GM10248 (cell line): ENCODE measurements at regions not wholly inside any gene's neighbourhood (a gene's known extent, or its start where the extent isn't known, plus 50 kb on each side); places are given as distances from the start of the nearest gene placed in this dataset.
"Not testable (repeated sequence)": the region's sequence is repeated elsewhere in the genome, so short reads cannot be mapped to it uniquely, and the experiment has no call there.

Experiments
- CTCF ChIA-PET: fragments of 300-600 bp; sonication (Branson Sonifier 250); formaldehyde crosslinking; extraction: SDS; loops from one replicate; lab custom pipeline; 2021; ENCODE audit warnings: antibody characterized with exemption; lab: Yijun Ruan, JAX
- POLR2A ChIA-PET: fragments of 350-650 bp; sonication (Branson Sonifier 250); formaldehyde crosslinking; extraction: SDS; loops from one replicate; lab custom pipeline; 2020; ENCODE audit warnings: antibody characterized with exemption; lab: Yijun Ruan, JAX
- DNase-seq: peaks from one replicate; pipeline ENCODE4 v3.0.0; 2012; ENCODE audit errors: extremely low spot score
- TF ChIP-seq, protein P1 (sequence below): IDR thresholded peaks from 2 replicates; pipeline ENCODE4 v1.5.1; 2012; ENCODE audit warnings: mild to moderate bottlenecking, low read depth; ENCODE audit errors: extremely low read depth, missing control alignments, control extremely low read depth

DNA sequence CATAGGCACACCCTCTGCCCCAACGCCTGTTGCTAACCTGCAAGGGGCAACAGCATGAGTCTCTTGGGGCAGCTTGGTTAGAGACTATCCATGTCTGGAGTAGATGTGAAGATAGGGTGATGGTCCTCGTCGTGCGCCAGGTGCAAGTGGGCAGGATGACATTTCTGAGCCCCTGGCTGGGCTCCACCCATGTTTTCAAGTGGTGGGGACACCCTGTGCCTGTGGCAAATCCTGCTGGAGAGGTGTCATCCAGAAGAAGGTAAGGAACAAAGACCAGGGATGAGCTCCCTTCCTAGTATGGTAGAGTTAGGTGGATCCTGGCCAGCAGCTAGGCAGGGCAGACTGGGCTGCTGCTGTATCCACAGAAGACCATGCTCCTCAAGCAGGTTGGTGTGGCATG is 152.6 kb downstream of the ABHD5 start:
- TF ChIP-seq, protein P1, sequence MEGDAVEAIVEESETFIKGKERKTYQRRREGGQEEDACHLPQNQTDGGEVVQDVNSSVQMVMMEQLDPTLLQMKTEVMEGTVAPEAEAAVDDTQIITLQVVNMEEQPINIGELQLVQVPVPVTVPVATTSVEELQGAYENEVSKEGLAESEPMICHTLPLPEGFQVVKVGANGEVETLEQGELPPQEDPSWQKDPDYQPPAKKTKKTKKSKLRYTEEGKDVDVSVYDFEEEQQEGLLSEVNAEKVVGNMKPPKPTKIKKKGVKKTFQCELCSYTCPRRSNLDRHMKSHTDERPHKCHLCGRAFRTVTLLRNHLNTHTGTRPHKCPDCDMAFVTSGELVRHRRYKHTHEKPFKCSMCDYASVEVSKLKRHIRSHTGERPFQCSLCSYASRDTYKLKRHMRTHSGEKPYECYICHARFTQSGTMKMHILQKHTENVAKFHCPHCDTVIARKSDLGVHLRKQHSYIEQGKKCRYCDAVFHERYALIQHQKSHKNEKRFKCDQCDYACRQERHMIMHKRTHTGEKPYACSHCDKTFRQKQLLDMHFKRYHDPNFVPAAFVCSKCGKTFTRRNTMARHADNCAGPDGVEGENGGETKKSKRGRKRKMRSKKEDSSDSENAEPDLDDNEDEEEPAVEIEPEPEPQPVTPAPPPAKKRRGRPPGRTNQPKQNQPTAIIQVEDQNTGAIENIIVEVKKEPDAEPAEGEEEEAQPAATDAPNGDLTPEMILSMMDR = no peak
- CTCF ChIA-PET = interaction anchor here (1.0 to 2.9 kb wide), 3 partner anchors 9 to 16 kb away, joined by 4 to 17 read pairs (median 4); no protein-coding TSS in a partner anchor

GRCh38 chr3:43844757-43845156 is 154.0 kb downstream of the ABHD5 start:
- DNase-seq = no peak
- ChIA-PET POLR2A (no interaction called here), CTCF (interaction anchor here (1.4 to 3.3 kb wide), 2 partner anchors 7 to 11 kb away, joined by 4 to 23 read pairs; no protein-coding TSS in a partner anchor)
- TF ChIP-seq, protein P1 = no peak

More for the DNA sequence above, 152.6 kb downstream of the ABHD5 start:
- POLR2A ChIA-PET = interaction anchor here (0.5 kb wide), 1 partner anchor 34 kb away, joined by 8 read pairs; no protein-coding TSS in a partner anchor
- DNase-seq = no peak

DNA sequence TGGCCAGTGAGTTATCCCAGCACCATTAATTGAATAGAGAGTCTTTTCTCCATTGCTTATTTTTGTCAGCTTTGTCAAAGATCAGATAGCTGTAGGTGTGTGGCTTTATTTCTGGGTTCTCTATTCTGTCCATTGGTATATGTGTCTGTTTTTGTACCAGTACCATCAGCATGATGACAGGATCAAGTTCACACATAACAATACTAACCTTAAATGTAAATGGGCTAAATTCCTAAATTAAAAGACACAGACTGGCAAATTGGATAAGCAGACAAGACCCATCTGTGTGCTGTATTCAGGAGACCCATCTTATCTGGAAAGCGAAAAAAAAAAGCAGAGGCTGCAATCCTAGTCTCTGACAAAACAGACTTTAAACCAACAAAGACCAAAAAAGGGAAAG is 154.8 kb downstream of the ABHD5 start:
- DNase-seq, POLR2A ChIA-PET: not testable (repeated sequence)
- CTCF ChIA-PET = interaction anchor here (3.3 kb wide), 1 partner anchor 10 kb away, joined by 23 read pairs; no protein-coding TSS in a partner anchor

DNA sequence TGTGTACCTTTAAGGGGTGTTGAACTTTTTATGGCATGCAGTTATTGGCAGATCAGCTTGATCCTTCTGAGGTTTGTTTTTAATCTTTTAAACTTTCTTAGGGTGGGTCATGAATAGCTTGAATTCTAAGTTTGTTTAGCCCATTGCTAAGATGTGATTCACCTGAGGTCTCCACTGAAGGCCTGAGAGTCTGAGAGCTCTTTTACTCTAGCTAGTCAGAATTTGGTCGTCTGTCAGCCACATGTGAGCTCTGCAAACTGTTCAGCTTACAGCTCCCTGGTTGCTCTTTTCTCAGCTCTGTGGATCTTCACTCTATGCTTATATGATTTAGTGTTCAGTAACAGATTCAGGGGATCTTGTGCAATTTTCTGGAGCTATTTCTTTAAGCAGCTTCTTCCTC is 161.3 kb downstream of the ABHD5 start:
- CTCF ChIA-PET = interaction anchor here (1.1 to 1.4 kb wide), 3 partner anchors 8 to 262 kb away, joined by 3 to 4 read pairs (median 4); no protein-coding TSS in a partner anchor
- DNase-seq = no peak
- POLR2A ChIA-PET = no interaction called here
- TF ChIP-seq, protein P1 = no peak

DNA sequence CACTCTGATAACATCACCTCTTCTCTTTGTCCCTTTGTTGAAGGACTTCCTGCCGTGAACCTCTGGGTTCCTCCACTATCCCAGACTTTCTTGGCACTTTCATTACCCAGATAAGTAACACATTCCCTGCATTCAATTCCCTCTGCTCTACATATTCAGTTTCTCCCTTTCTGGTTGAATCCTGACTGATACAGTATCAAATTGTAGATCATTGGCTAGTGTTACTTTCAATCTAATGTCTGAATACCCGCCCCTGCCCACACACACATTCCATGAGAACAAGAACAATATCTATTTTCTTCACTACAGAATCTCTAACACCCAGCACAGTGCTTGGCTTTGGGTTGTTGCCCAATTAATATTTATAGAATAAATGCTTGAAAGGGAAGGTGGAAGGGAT is 163.5 kb downstream of the ABHD5 start:
- DNase-seq = no peak
- CTCF ChIA-PET = interaction anchor here (0.9 to 4.6 kb wide), 8 partner anchors 8 to 345 kb away, joined by 3 to 69 read pairs (median 6); no protein-coding TSS in a partner anchor
- TF ChIP-seq, protein P1 = no peak
- POLR2A ChIA-PET = no interaction called here

DNA sequence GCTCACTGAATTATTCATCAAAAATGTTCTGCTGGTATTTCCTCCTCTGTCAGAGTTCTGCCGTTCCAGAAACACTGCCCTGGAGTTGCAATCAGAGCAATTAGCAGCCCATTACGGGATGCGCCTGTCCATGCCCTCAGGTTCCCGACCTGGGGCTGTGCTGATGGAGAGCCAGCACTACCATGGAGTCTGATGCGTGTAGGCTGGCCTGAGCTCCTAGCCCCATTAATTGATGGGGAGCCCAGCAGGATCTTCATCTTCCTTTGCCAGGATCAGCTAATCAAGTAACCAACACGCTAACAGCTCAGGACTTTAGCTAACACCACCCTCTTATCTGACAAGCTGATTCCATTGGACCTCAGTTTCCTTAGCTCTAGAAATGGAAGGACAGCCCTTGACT is 164.2 kb downstream of the ABHD5 start:
- TF ChIP-seq, protein P1 = no peak
- no peak for DNase-seq
- ChIA-PET POLR2A (no interaction called here), CTCF (interaction anchor here (0.9 to 4.6 kb wide), 31 partner anchors 9 to 407 kb away, joined by 3 to 69 read pairs (median 5); no protein-coding TSS in a partner anchor)

- TF ChIP-seq, protein P1 = peak; percentile 83
- peak; percentile 55 for DNase-seq
- ChIA-PET CTCF (interaction anchor here (0.7 to 4.6 kb wide), 49 partner anchors 10 to 406 kb away, joined by 3 to 69 read pairs (median 4); no protein-coding TSS in a partner anchor), POLR2A (no interaction called here)
These were observed 165.0 kb downstream of the ABHD5 start for GRCh38 chr3:43855674-43856299.
